Ovary (tissue), 7 donors: ENCODE measurements at regions not wholly inside any gene's neighbourhood (a gene's known extent, or its start where the extent isn't known, plus 50 kb on each side); places are given as distances from the start of the nearest gene placed in this dataset.
"Not testable (repeated sequence)": the region's sequence is repeated elsewhere in the genome, so short reads cannot be mapped to it uniquely, and the experiment has no call there.

ENCODE experiments used
- DNase-seq, 5 donors: peaks; one replicate each; pipeline ENCODE4 v3.0.0-alpha.2; 2019 to 2020
- H3K27ac ChIP-seq, 2 donors: fragments of 200-600 bp; one replicate each; pipeline versions ENCODE4 v1.5.1 to v1.8.0; 2019 to 2022
- H3K27me3 ChIP-seq: fragments of 200-600 bp; one replicate; pipeline ENCODE4 v1.8.0; 2022
- H3K36me3 ChIP-seq: fragments of 200-600 bp; sonication (generic); one replicate; pipeline ENCODE4 v1.5.1; 2019
- H3K4me1 ChIP-seq: one replicate; pipeline ENCODE4 v1.8.1; 2013; ENCODE audit warnings: mild to moderate bottlenecking, moderate library complexity; ENCODE audit not compliant: insufficient read depth
- H3K4me3 ChIP-seq: fragments of 200-600 bp; sonication (generic); one replicate; pipeline ENCODE4 v1.5.1; 2017
- H3K9me3 ChIP-seq, 2 donors: fragments of 200-600 bp in 1 of 2; sonication (generic) in 1 of 2; one replicate each; pipeline versions ENCODE4 v1.5.1 to v1.8.1; 2013 to 2019; ENCODE audit warnings: mild to moderate bottlenecking in 1 of 2, moderate library complexity in 1 of 2
- CTCF ChIP-seq, 3 donors: fragments of 450-650 bp in 2 of 3; fragments of 200-600 bp in 1 of 3; IDR thresholded peaks; one replicate each; pipeline versions ENCODE4 v1.5.1 to v1.8.0; 2016 to 2022; ENCODE audit warnings: antibody characterized with exemption in 3 of 3, mild to moderate bottlenecking in 1 of 3
- EP300 ChIP-seq: sonication (generic); formaldehyde crosslinking; IDR thresholded peaks from one replicate; pipeline ENCODE4 v1.6.1; 2017; ENCODE audit warnings: antibody characterized with exemption
- POLR2A ChIP-seq: fragments of 450-650 bp; IDR thresholded peaks from one replicate; pipeline ENCODE4 v1.6.1; 2017; ENCODE audit warnings: antibody characterized with exemption, mild to moderate bottlenecking, moderate library complexity
- WGBS, 3 donors: extraction: QIAGEN DNeasy Blood & Tissue Kit in 1 of 3; methylation state at CpG; one replicate each; pipeline versions ENCODE4 v1.1.5 to v1.1.7; 2013 to 2017; 5-methylcytosine and 5-hydroxymethylcytosine counted together
- intact Hi-C, 4 donors: fragments of 100-400 bp; cut with DNase I; formaldehyde crosslinking; loops; one replicate each; pipeline versions ENCODE4 v1.11.0 to v1.15.1; 2022 to 2023
- donor health status: DM: no; HTN: no; CAD: no; lungs with moderate emphysema.
- donor health status: DM: no; HTN: no; CAD: no.
- donor health status: Bipolar disorder and iron deficiency.
- donor health status: DM: no; HTN: no; CAD: no.
- donor health status: DM: yes; HTN: yes; CAD: no.

- Histone ChIP-seq H3K4me3 (no peak overlapping the region), H3K4me1 (no peaks in the 10 kb centered on the region), H3K36me3 (no peaks in the 10 kb centered on the region), H3K27me3 (no peaks in the 10 kb centered on the region), H3K9me3 (no peaks in the 10 kb centered on the region), H3K27ac (no peak overlapping the region)
- 48 to 62% (median 56%) methylated on average over 14 of the region's 14 CpGs for WGBS, 3 donors
- DNase-seq: no peak
- intact Hi-C loops: no loop called here
- TF ChIP-seq EP300: no peak
- TF ChIP-seq CTCF (IDR thresholded peaks at IDR 0.05): no peak
- no peak for TF ChIP-seq POLR2A
Observed at GRCh38 chr20:48217190-48217589, 431.9 kb upstream of the SULF2 start.

- H3K4me3 ChIP-seq: no peak overlapping the region
- no peak for TF ChIP-seq EP300
- TF ChIP-seq POLR2A: no peak
- TF ChIP-seq CTCF (IDR thresholded peaks at IDR 0.05): no peak
Observed at GRCh38 chr20:48215536-48215935, 430.3 kb upstream of the SULF2 start.

GRCh38 chr20:48214601-48215000 is 429.3 kb upstream of the SULF2 start:
- DNase-seq: no peak
- Histone ChIP-seq H3K4me1 (no peaks in the 10 kb centered on the region), H3K27ac (no peak overlapping the region), H3K4me3 (no peak overlapping the region), H3K9me3 (no peaks in the 10 kb centered on the region), H3K36me3 (no peaks in the 10 kb centered on the region), H3K27me3 (no peaks in the 10 kb centered on the region)
- intact Hi-C loops: no loop called here
- 62 to 68% (median 67%) methylated on average over 5 of the region's 5 CpGs for WGBS, 3 donors
- no peak for TF ChIP-seq CTCF (IDR thresholded peaks at IDR 0.05)
- no peak for TF ChIP-seq EP300
- no peak for TF ChIP-seq POLR2A

More at GRCh38 chr20:48215536-48215935, 430.3 kb upstream of the SULF2 start:
- intact Hi-C loops: no loop called here
- no peak overlapping the region for H3K27ac ChIP-seq
- no peaks in the 10 kb centered on the region for H3K27me3 ChIP-seq
- 40 to 51% (median 42%) methylated on average over 8 of the region's 8 CpGs for WGBS, 3 donors
- no peaks in the 10 kb centered on the region for H3K36me3 ChIP-seq
- no peak for DNase-seq
- no peaks in the 10 kb centered on the region for H3K9me3 ChIP-seq
- H3K4me1 ChIP-seq: no peaks in the 10 kb centered on the region

- H3K9me3 ChIP-seq, intact Hi-C loops, H3K27ac ChIP-seq, H3K4me3 ChIP-seq, H3K27me3 ChIP-seq, H3K4me1 ChIP-seq, H3K36me3 ChIP-seq, DNase-seq: not testable (repeated sequence)
- 79 to 87% (median 80%) methylated on average over 12 of the region's 12 CpGs for WGBS, 3 donors
Observed at GRCh38 chr20:48213635-48214034, 428.4 kb upstream of the SULF2 start.

- Histone ChIP-seq H3K4me3 (no peak overlapping the region), H3K9me3 (no peaks in the 10 kb centered on the region), H3K27me3 (no peaks in the 10 kb centered on the region), H3K27ac (no peak overlapping the region), H3K36me3 (no peaks in the 10 kb centered on the region), H3K4me1 (peaks cover 3% of the 10 kb centered on the region)
- TF ChIP-seq EP300: no peak
- no peak for TF ChIP-seq CTCF (IDR thresholded peaks at IDR 0.05)
- TF ChIP-seq POLR2A: no peak
- WGBS, 3 donors: 75 to 86% (median 76%) methylated on average over 3 of the region's 3 CpGs
- no peak for DNase-seq
- intact Hi-C loops: no loop called here
Observed at GRCh38 chr20:48212806-48213509, 427.7 kb upstream of the SULF2 start.
